Astrocyte (in vitro differentiated cells and primary cell): ENCODE measurements at regions not wholly inside any gene's neighbourhood (a gene's known extent, or its start where the extent isn't known, plus 50 kb on each side); places are given as distances from the start of the nearest gene placed in this dataset.
"Not testable (repeated sequence)": the region's sequence is repeated elsewhere in the genome, so short reads cannot be mapped to it uniquely, and the experiment has no call there.

ENCODE experiments used
- CTCF ChIP-seq: IDR thresholded peaks from 2 replicates; pipeline ENCODE4 v1.5.1; 2011; ENCODE audit warnings: low read depth, mild to moderate bottlenecking, inconsistent platforms, low read length, moderate library complexity; ENCODE audit not compliant: insufficient read depth
- EZH2 ChIP-seq: IDR thresholded peaks from 2 replicates; pipeline ENCODE4 v1.6.1; 2012; ENCODE audit warnings: mild to moderate bottlenecking, low read length, inconsistent platforms; ENCODE audit not compliant: insufficient read depth

GRCh38 chr17:64792793-64793575, 126.3 kb downstream of the LRRC37A3 start:
- not testable (repeated sequence) for TF ChIP-seq CTCF, EZH2
